ELF-1 (cell line): ENCODE measurements at regions not wholly inside any gene's neighbourhood (a gene's known extent, or its start where the extent isn't known, plus 50 kb on each side); places are given as distances from the start of the nearest gene placed in this dataset.
A peak's percentile ranks its signal among the peaks of the same experiment; 100 is the strongest.

Source experiments
- DNase-seq: peaks from one replicate; pipeline ENCODE4 v3.0.0-alpha.2; 2016; ENCODE audit warnings: low read depth, low spot score

GRCh38 chr7:123401295-123401694 is 133.1 kb downstream of the IQUB start:
- DNase-seq = no peak

DNA sequence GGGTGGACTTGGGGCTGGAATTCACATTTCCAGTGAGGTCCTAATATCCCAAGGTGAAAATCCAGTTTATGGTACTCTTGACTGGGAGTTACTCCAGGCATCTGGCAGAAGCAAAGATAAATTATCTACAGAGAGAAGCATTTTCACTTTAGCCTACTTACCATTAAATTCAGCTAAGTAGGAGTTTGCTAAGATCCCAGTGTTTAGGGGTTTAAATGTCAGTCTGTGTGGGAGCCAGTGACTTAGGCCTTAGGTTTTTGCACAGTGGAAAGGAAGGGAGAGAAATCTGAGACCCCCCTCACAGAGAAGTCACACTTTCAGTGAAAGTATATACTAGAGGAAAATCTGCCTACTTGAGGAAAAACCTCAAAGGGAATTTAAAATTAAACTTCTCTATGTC is 134.2 kb downstream of the IQUB start:
- DNase-seq = no peak

- no peak for DNase-seq
Observed at GRCh38 chr7:123398921-123399320, 135.5 kb downstream of the IQUB start.

DNA sequence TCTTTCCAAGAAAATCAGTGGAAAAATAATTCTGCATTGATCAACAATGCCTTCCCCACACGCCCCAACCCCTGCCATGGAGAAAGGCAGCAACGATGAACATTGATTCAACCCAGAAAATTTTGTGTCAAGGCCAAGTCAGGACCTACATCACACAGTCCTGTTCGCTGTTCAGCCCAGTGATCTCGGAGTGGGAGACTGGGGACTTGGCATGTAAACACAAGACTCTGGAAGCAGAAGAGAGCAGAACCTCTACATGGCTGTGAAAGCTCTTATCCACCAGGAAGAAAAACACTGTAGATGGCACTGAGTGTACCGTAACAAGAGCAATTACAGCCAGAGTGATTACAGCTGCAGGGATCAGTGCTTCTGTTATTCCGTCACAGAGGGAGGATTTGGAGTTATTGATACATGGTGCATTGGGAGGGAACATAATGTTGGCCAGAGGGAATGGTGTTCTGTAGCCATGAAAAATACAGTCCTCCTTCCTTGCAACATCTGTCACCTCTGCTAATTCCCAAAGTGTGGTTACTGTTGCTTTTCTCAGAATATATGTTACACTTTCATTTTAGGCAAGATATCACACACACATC is 136.6 kb downstream of the IQUB start:
- DNase-seq = no peak

GRCh38 chr7:123393623-123394022 is 140.8 kb downstream of the IQUB start:
- no peak for DNase-seq

GRCh38 chr7:123372368-123372767 is 162.0 kb downstream of the IQUB start:
- DNase-seq = no peak

DNA sequence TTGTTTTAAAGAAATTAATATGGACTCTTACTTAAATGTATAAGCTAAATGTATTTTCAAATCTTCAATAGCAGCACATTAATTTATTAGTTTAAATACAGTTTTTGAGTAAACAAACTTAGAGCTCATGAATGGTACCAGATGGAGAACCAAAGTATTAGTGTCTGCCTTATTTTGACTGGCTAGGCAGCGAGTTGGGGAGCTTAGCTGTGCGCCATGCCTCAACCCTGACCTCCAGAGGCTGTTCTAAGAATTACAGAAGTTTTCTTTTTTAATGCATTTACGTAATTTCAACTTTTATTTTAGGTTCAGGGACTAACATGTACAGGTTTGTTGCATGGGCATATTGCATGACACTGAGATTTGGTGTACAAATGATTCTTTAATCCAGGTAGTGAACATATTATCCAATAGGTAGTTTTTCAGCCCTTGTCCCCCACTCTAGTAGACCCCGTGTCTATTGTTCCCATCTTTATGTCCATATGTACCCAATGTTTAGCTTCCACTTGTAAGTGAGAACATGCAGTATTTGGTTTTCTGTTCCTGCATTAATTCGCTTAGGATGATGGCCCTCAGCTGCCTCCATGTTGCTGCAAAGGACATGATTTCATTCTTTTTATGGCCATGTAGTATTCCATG is 166.8 kb downstream of the IQUB start:
- DNase-seq = peak; percentile 24

GRCh38 chr7:123367031-123367430 is 167.3 kb upstream of the SLC13A1 start:
- DNase-seq = no peak

DNA sequence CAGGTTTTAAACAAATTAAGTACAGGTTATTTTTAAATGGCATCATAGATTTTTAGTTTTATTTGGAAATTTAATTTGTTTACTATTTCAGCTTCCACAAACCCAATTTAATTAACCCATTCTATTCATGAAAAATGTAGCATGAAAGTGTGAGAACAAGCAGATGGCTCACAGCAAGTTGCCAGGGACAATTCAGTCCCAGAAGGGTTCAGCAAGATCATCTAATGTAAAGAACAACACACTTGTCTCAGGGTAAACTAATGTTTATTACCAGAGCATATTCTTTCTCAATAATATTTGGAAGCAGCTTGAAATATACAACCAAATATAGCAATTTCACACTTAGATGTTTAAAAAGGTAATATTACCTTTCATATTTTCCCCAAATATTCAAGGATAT is 166.9 kb upstream of the SLC13A1 start:
- no peak for DNase-seq

GRCh38 chr7:123360631-123361030 is 160.9 kb upstream of the SLC13A1 start:
- no peak for DNase-seq

DNA sequence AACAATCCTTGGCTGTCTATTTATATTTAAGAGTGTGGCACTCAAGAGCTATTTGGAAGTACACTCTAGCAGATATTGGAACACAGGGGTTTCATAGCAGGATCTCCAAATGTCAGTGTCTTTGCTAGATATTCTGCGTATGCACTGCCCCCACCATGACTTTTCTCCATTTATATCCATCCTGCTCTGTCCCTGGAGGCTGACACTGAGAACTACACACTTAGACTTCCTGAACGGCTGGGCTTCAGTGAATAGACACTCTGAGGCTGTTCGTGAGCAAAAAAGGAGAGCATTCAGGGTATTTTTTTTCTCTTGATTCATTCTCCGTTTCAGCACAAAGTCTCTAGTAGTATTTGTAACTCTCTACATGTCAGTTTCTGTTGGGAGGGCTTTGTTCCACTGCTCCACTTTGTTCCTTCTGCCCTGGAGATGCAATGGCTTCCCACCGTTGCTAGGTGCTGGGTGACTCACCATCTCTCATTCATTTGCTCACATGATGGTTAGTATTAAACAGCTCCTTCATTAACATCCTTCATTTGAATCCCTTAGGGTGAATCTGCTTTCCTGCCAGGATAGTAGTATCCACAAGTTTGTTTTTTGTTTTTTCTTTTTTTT is 155.9 kb upstream of the SLC13A1 start:
- DNase-seq = peak; percentile 11

DNA sequence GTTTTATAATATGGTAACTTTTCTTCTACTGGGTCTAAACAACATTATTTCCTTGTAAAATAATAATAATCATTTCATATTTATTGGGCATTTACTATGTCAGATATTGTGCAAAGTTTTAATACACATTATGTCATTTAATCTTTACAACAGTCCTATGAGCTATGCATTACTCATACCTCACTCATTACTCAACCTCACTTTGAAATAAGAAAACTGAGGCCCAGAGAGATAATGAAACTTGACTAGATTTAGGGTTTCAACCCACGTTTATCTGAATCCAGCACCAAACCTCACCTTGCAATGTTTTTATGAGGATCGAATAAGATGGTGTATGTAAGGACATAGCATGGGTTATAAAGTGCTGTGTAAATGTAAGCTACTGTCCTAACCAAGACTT is 153.2 kb upstream of the SLC13A1 start:
- no peak for DNase-seq

DNA sequence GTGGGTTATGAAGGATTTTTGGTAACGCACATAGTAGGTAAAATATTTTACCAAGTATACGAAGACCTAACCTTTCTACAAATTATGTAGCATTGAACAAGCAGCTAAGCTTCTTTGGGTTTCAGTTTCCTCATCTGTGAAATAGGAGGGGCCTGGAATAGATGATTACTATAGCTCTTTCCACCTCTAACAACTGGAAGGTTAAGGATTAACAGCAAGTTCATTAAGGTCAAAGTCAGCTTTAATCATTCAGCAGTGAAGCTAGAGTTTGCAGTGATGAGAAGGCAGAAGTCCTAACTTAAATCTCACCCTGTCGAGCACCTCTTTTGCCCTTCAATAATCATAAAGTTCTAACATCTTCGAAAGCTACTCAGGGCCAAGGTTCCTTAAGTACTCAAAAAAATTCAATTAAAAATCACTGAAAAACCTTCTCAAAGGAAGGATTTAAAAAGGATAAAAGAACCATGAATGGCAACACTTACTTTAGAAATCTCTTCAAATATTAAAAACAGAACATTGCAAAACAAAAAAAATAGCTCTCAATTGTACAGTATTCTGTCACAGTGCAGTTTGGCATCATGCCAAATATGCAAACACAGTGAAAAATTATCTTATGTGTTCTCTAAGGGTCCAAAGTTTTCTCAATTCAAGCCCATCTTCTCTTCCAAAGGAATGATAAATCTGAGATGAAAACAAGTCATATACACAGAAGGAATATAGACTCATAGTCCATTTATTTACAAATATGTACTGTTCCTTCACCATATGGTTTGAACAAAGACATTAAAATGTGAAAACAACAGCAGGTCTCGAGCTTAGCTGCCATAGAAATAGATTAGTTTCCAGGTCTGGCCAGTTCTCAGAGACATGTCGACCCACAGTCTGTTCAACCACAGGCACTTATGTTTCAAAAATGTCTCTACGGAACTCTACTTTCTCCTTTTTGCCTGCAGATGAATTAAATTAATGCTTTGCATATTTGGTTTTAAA is 152.0 kb upstream of the SLC13A1 start:
- DNase-seq = no peak

DNA sequence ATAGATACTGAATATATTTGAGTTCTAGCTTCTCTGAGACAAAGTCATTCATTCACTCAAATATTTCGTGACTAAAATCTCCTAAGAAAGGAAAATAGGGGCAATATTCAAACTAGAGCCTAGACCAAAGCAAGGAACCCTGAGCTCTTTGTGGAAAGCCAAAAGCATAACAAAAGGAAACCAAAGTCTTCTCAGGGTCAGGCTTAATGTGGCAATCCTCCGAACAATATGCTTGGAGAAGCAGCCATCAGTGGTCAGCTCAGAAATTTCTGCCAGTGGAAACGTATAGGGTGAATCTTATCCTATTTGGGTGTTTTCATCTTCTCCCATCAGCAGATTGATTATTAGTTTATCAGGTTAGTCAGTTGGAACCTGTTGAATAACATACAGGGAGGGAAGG is 151.3 kb upstream of the SLC13A1 start:
- DNase-seq = no peak

DNA sequence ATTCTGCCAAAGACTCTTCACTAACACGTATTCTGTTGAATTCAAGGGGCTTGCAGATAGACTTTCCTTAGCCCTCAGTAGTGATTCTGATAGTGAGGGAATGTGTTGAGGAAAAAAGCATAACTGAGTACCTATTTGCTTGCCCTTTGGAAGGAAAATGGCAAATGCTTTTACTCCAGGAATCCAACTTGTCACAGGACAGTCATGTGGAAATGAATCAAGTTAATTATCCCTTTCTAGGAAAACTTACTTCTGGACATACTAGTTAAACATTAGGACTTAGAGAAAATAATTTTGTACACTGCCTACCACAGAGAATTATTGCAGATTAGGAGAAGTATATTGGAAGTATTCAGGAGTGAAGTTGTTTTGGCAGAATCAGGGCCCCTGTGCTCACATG is 148.9 kb upstream of the SLC13A1 start:
- DNase-seq = no peak

GRCh38 chr7:123346766-123347165 is 147.0 kb upstream of the SLC13A1 start:
- DNase-seq = no peak

DNA sequence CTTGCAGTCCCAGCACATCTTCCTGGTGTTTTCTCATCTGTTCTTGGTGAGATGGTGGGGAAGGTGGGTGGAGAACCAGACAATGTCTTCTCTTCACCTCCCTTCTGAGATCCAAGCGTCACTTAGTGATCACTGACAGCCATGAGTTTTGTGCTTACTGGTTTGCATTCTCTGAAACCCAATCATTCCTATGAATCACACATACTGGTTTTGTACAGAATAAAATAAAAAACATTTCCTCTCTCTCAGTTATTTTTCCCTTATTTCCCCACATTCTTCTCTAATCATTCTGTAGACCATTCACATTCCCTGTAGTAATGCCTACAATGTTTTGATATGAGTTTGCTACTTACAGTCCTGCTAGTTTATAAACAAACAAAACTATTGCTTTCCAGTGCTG is 143.8 kb upstream of the SLC13A1 start:
- DNase-seq = no peak

- DNase-seq = no peak
Observed at GRCh38 chr7:123341102-123341501, 141.3 kb upstream of the SLC13A1 start.

DNA sequence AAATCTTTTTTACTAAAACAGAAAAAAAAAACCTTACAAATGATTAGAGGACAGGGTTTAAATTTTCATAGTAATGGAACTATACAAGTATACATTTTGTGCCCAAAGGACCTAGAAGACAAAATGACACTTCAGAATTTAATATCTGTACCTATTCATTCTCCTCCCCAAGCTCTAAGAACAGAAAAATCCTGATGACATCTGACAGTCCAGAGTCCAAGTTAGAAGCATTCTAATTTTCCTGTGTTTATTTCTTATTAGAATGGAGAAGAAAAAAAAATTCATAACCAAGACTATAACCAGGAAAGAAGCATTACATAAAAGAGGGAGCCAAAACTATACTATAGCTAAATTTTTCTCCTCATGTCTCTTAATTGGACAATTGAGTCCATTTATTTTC is 138.9 kb upstream of the SLC13A1 start:
- DNase-seq = no peak

- peak; percentile 32 for DNase-seq
Observed at GRCh38 chr7:123329988-123330643, 130.3 kb upstream of the SLC13A1 start.

- DNase-seq = no peak
Observed at GRCh38 chr7:123327661-123328060, 127.9 kb upstream of the SLC13A1 start.

DNA sequence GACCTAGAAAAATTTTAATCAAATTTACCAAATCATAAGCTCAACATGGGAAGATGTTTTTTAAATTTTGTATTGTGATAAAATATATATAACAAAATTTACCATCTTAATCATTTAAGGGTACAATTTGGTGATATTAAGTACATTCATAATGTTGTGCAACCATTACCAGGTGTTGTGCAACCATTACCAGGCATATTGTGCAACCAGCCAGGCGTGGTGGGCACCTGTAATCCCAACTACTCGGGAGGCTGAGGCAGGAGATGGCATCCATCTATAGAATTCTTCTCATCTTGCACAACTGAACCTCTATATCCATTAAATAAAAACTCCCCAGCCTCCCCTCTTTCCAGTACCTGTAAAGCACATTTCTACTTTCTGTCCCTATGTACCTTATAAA is 124.5 kb upstream of the SLC13A1 start:
- DNase-seq = no peak
